K562 (cell line): ENCODE measurements at regions not wholly inside any gene's neighbourhood (a gene's known extent, or its start where the extent isn't known, plus 50 kb on each side); places are given as distances from the start of the nearest gene placed in this dataset.

ENCODE experiments used
- JUN ChIP-seq, 2 experiments: sonication (generic) in 1 of 2; formaldehyde crosslinking in 1 of 2; IDR thresholded peaks; 2 replicates each; pipeline versions ENCODE4 v1.6.1 to v1.8.0; 2012 to 2022; ENCODE audit warnings: borderline replicate concordance in 2 of 2, mild to moderate bottlenecking in 2 of 2, improper control_type of control experiment in 1 of 2, low read depth in 1 of 2, low read length in 1 of 2, missing genetic modification reagents in 1 of 2
- JUNB ChIP-seq: fragments of 450-650 bp; formaldehyde crosslinking; conservative IDR thresholded peaks from 2 replicates; pipeline ENCODE4 v1.4.0; 2020; ENCODE audit warnings: mild to moderate bottlenecking
- KDM1A ChIP-seq, 2 experiments: fragments of 450-650 bp; IDR thresholded peaks; 2 replicates each; pipeline ENCODE4 v1.6.1; 2016; ENCODE audit warnings: mild to moderate bottlenecking in 2 of 2
- POLR2B ChIP-seq: fragments of 450-650 bp; IDR thresholded peaks from 2 replicates; pipeline ENCODE4 v1.6.1; 2018; ENCODE audit warnings: low read depth; ENCODE audit not compliant: partially characterized antibody
- TCFL5 ChIP-seq: fragments of 250-450 bp; sonication (Bioruptor Pico); conservative IDR thresholded peaks from 2 replicates; pipeline ENCODE4 v1.6.1; 2021; ENCODE audit warnings: mild to moderate bottlenecking, moderate library complexity, matching md5 sums
- TF ChIP-seq, protein P1 (sequence below): sonication (generic); IDR thresholded peaks from 2 replicates; pipeline ENCODE4 v1.6.1; 2016
- TF ChIP-seq, protein P2 (sequence below): fragments of 450-650 bp; IDR thresholded peaks from 2 replicates; pipeline ENCODE4 v1.6.1; 2018; ENCODE audit not compliant: partially characterized antibody
- TF ChIP-seq, protein P3 (sequence below), 2 experiments: fragments of 450-650 bp in 1 of 2; IDR thresholded peaks; 2 replicates each; pipeline ENCODE4 v1.6.1; 2011 to 2017; ENCODE audit warnings: low read depth in 2 of 2, antibody characterized with exemption in 1 of 2, borderline replicate concordance in 1 of 2, low read length in 1 of 2, mild to moderate bottlenecking in 1 of 2, mixed read lengths in 1 of 2; ENCODE audit not compliant: control insufficient read depth in 1 of 2
- TF ChIP-seq, protein P4 (sequence below): fragments of 250-450 bp; sonication (Bioruptor Pico); IDR thresholded peaks from 2 replicates; pipeline ENCODE4 v1.4.0; 2020; ENCODE audit warnings: mild to moderate bottlenecking

DNA sequence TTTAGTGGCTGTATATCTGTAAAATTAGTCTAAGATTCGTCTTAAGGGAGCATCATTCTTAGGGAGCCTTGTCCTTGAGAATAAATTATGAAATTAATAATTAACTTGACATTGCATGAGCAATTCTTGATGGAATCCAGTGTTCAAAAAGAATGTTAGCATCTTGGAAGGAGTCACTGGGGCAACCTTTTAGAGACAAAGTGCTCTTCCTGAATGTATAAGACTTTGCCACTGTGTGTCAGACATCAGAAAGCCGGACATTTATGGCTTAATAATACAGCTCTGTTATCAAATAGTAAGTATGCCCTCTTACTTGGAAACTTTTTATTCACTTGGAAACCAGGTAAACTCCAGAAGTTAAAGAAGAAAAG lies 83.3 kb downstream of the CCER1 start (continued):
- TF ChIP-seq, protein P1, sequence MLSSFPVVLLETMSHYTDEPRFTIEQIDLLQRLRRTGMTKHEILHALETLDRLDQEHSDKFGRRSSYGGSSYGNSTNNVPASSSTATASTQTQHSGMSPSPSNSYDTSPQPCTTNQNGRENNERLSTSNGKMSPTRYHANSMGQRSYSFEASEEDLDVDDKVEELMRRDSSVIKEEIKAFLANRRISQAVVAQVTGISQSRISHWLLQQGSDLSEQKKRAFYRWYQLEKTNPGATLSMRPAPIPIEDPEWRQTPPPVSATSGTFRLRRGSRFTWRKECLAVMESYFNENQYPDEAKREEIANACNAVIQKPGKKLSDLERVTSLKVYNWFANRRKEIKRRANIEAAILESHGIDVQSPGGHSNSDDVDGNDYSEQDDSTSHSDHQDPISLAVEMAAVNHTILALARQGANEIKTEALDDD, result no peak
- TF ChIP-seq, protein P2, sequence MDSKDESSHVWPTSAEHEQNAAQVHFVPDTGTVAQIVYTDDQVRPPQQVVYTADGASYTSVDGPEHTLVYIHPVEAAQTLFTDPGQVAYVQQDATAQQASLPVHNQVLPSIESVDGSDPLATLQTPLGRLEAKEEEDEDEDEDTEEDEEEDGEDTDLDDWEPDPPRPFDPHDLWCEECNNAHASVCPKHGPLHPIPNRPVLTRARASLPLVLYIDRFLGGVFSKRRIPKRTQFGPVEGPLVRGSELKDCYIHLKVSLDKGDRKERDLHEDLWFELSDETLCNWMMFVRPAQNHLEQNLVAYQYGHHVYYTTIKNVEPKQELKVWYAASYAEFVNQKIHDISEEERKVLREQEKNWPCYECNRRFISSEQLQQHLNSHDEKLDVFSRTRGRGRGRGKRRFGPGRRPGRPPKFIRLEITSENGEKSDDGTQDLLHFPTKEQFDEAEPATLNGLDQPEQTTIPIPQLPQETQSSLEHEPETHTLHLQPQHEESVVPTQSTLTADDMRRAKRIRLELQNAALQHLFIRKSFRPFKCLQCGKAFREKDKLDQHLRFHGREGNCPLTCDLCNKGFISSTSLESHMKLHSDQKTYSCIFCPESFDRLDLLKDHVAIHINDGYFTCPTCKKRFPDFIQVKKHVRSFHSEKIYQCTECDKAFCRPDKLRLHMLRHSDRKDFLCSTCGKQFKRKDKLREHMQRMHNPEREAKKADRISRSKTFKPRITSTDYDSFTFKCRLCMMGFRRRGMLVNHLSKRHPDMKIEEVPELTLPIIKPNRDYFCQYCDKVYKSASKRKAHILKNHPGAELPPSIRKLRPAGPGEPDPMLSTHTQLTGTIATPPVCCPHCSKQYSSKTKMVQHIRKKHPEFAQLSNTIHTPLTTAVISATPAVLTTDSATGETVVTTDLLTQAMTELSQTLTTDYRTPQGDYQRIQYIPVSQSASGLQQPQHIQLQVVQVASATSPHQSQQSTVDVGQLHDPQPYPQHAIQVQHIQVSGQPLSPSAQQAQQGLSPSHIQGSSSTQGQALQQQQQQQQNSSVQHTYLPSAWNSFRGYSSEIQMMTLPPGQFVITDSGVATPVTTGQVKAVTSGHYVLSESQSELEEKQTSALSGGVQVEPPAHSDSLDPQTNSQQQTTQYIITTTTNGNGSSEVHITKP, result no peak
- no peak for TF ChIP-seq TCFL5 (CRISPR knock-in tag)
- TF ChIP-seq JUNB (CRISPR knock-in tag), result no peak
- TF ChIP-seq, protein P3, sequence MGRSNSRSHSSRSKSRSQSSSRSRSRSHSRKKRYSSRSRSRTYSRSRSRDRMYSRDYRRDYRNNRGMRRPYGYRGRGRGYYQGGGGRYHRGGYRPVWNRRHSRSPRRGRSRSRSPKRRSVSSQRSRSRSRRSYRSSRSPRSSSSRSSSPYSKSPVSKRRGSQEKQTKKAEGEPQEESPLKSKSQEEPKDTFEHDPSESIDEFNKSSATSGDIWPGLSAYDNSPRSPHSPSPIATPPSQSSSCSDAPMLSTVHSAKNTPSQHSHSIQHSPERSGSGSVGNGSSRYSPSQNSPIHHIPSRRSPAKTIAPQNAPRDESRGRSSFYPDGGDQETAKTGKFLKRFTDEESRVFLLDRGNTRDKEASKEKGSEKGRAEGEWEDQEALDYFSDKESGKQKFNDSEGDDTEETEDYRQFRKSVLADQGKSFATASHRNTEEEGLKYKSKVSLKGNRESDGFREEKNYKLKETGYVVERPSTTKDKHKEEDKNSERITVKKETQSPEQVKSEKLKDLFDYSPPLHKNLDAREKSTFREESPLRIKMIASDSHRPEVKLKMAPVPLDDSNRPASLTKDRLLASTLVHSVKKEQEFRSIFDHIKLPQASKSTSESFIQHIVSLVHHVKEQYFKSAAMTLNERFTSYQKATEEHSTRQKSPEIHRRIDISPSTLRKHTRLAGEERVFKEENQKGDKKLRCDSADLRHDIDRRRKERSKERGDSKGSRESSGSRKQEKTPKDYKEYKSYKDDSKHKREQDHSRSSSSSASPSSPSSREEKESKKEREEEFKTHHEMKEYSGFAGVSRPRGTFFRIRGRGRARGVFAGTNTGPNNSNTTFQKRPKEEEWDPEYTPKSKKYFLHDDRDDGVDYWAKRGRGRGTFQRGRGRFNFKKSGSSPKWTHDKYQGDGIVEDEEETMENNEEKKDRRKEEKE (IDR thresholded peaks at IDR 0.05; ENCODE audit: borderline replicate concordance in 1 of 2, control insufficient read depth in 1 of 2, low read depth in 2 of 2, low read length in 1 of 2), result no peak
- no peak for TF ChIP-seq POLR2B
- TF ChIP-seq KDM1A (IDR thresholded peaks at IDR 0.05), result no peak
- TF ChIP-seq, protein P4, sequence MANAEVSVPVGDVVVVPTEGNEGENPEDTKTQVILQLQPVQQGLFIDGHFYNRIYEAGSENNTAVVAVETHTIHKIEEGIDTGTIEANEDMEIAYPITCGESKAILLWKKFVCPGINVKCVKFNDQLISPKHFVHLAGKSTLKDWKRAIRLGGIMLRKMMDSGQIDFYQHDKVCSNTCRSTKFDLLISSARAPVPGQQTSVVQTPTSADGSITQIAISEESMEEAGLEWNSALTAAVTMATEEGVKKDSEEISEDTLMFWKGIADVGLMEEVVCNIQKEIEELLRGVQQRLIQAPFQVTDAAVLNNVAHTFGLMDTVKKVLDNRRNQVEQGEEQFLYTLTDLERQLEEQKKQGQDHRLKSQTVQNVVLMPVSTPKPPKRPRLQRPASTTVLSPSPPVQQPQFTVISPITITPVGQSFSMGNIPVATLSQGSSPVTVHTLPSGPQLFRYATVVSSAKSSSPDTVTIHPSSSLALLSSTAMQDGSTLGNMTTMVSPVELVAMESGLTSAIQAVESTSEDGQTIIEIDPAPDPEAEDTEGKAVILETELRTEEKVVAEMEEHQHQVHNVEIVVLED (CRISPR knock-in tag), result no peak
- TF ChIP-seq JUN (IDR thresholded peaks at IDR 0.05; ENCODE audit: borderline replicate concordance, low read depth, low read length), result no peak
- no peak for TF ChIP-seq JUN (CRISPR knock-in tag; IDR thresholded peaks at IDR 0.05; ENCODE audit: borderline replicate concordance)
